ENCODE measurements at regions not wholly inside any gene's neighbourhood (a gene's known extent, or its start where the extent isn't known, plus 50 kb on each side); places are given as distances from the start of the nearest gene placed in this dataset.

- peaks cover 0 to 7% (median 1%) of the 10 kb centered on the region in 11 donors for H3K9me3 Mint-ChIP-seq
- H3K27ac Mint-ChIP-seq, result no peak overlapping the region
- Histone ChIP-seq H3K27ac (ENCODE audit: low read depth, low read length) (no peak overlapping the region), H3K36me3 (ENCODE audit: control insufficient read depth in 2 of 3, insufficient read depth in 3 of 3, low read length in 3 of 3) (no peaks in the 10 kb centered on the region), H3K9me3 (ENCODE audit: control insufficient read depth in 2 of 3, low read length in 3 of 3) (no peaks in the 10 kb centered on the region), H3K4me1 (ENCODE audit: control insufficient read depth in 2 of 2, insufficient read depth in 2 of 2, low read length in 2 of 2) (no peaks in the 10 kb centered on the region), H3K4me3 (ENCODE audit: low read length) (no peak overlapping the region), H3K27me3 (ENCODE audit: control insufficient read depth in 2 of 2, insufficient read depth in 2 of 2, low read length in 2 of 2) (no peaks in the 10 kb centered on the region)
- ATAC-seq (no peak), DNase-seq (no peak)
- ChIA-PET CTCF (no interaction called here), POLR2A (no interaction called here)
- H3K36me3 Mint-ChIP-seq, result no peaks in the 10 kb centered on the region
- intact Hi-C loops (cut with micrococcal nuclease), result loop anchor here in 1 of 2 donors (10.0 kb wide), 1 partner anchor 1029 kb away; no protein-coding TSS in a partner anchor
- H3K27me3 Mint-ChIP-seq, result peaks cover 0 to 10% (median 1%) of the 10 kb centered on the region in 5 donors
- no peak overlapping the region for H3K4me3 Mint-ChIP-seq
- H3K4me1 Mint-ChIP-seq, result no peaks in the 10 kb centered on the region
Observed at GRCh38 chr6:9405369-9405768, 970.0 kb upstream of the SLC35B3 start.

- ATAC-seq, result no peak
- Mint-ChIP-seq H3K27ac (no peak overlapping the region), H3K4me1 (no peaks in the 10 kb centered on the region), H3K9me3 (peaks cover 0 to 6% (median 1%) of the 10 kb centered on the region in 11 donors), H3K27me3 (peaks cover 0 to 15% (median 9%) of the 10 kb centered on the region in 5 donors), H3K36me3 (no peaks in the 10 kb centered on the region), H3K4me3 (no peak overlapping the region)
- no peaks in the 10 kb centered on the region for H3K4me1 ChIP-seq (ENCODE audit: control insufficient read depth in 2 of 2, insufficient read depth in 2 of 2, low read length in 2 of 2)
- H3K4me3 ChIP-seq (ENCODE audit: low read length), result no peak overlapping the region
- no peak for DNase-seq
- POLR2A ChIA-PET, result no interaction called here
- H3K36me3 ChIP-seq (ENCODE audit: control insufficient read depth in 2 of 3, insufficient read depth in 3 of 3, low read length in 3 of 3), result no peaks in the 10 kb centered on the region
- no peaks in the 10 kb centered on the region for H3K27me3 ChIP-seq (ENCODE audit: control insufficient read depth in 2 of 2, insufficient read depth in 2 of 2, low read length in 2 of 2)
- no peaks in the 10 kb centered on the region for H3K9me3 ChIP-seq (ENCODE audit: control insufficient read depth in 2 of 3, low read length in 3 of 3)
- H3K27ac ChIP-seq (ENCODE audit: low read depth, low read length), result no peak overlapping the region
- CTCF ChIA-PET, result no interaction called here
- intact Hi-C loops (cut with micrococcal nuclease), result loop anchor here in 1 of 2 donors (10.0 kb wide), 1 partner anchor 1030 kb away; no protein-coding TSS in a partner anchor
Observed at GRCh38 chr6:9404351-9405146, 969.2 kb upstream of the SLC35B3 start.

GRCh38 chr6:9403736-9404135, 968.4 kb upstream of the SLC35B3 start:
- Mint-ChIP-seq H3K36me3 (no peaks in the 10 kb centered on the region), H3K9me3 (peaks cover 0 to 6% (median 1%) of the 10 kb centered on the region in 11 donors), H3K27ac (no peak overlapping the region), H3K4me3 (no peak overlapping the region), H3K27me3 (peaks cover 0 to 15% (median 9%) of the 10 kb centered on the region in 5 donors), H3K4me1 (no peaks in the 10 kb centered on the region)
- ATAC-seq (no peak), DNase-seq (no peak)
- Histone ChIP-seq H3K9me3 (ENCODE audit: control insufficient read depth in 2 of 3, low read length in 3 of 3) (no peaks in the 10 kb centered on the region), H3K27ac (ENCODE audit: low read depth, low read length) (no peak overlapping the region), H3K27me3 (ENCODE audit: control insufficient read depth in 2 of 2, insufficient read depth in 2 of 2, low read length in 2 of 2) (no peaks in the 10 kb centered on the region), H3K4me1 (ENCODE audit: control insufficient read depth in 2 of 2, insufficient read depth in 2 of 2, low read length in 2 of 2) (no peaks in the 10 kb centered on the region), H3K4me3 (ENCODE audit: low read length) (no peak overlapping the region), H3K36me3 (ENCODE audit: control insufficient read depth in 2 of 3, insufficient read depth in 3 of 3, low read length in 3 of 3) (no peaks in the 10 kb centered on the region)
- intact Hi-C loops (cut with micrococcal nuclease), result loop anchor here in 1 of 2 donors (10.0 kb wide), 1 partner anchor 1031 kb away; no protein-coding TSS in a partner anchor
- CTCF ChIA-PET, result interaction anchor here (1.1 kb wide), 1 partner anchor 26 kb away, joined by 4 read pairs; no protein-coding TSS in a partner anchor
- POLR2A ChIA-PET, result no interaction called here

- no peaks in the 10 kb centered on the region for H3K27me3 ChIP-seq (ENCODE audit: control insufficient read depth in 2 of 2, insufficient read depth in 2 of 2, low read length in 2 of 2)
- POLR2A ChIA-PET, result no interaction called here
- peaks cover 0 to 6% (median 2%) of the 10 kb centered on the region in 11 donors for H3K9me3 Mint-ChIP-seq
- ATAC-seq (no peak), DNase-seq (no peak)
- H3K4me3 Mint-ChIP-seq, result no peak overlapping the region
- H3K36me3 Mint-ChIP-seq, result no peaks in the 10 kb centered on the region
- H3K27ac Mint-ChIP-seq, result no peak overlapping the region
- peaks cover 0 to 15% (median 9%) of the 10 kb centered on the region in 5 donors for H3K27me3 Mint-ChIP-seq
- CTCF ChIA-PET, result no interaction called here
- H3K4me3 ChIP-seq (ENCODE audit: low read length), result no peak overlapping the region
- no peaks in the 10 kb centered on the region for H3K36me3 ChIP-seq (ENCODE audit: control insufficient read depth in 2 of 3, insufficient read depth in 3 of 3, low read length in 3 of 3)
- no peaks in the 10 kb centered on the region for H3K4me1 Mint-ChIP-seq
- no peak overlapping the region for H3K27ac ChIP-seq (ENCODE audit: low read depth, low read length)
- H3K4me1 ChIP-seq (ENCODE audit: control insufficient read depth in 2 of 2, insufficient read depth in 2 of 2, low read length in 2 of 2), result no peaks in the 10 kb centered on the region
- intact Hi-C loops (cut with micrococcal nuclease), result loop anchor here in 1 of 2 donors (10.0 kb wide), 1 partner anchor 1033 kb away; no protein-coding TSS in a partner anchor
- H3K9me3 ChIP-seq (ENCODE audit: control insufficient read depth in 2 of 3, low read length in 3 of 3), result no peaks in the 10 kb centered on the region
Observed at GRCh38 chr6:9401960-9402359, 966.6 kb upstream of the SLC35B3 start.

GRCh38 chr6:9399916-9400315, 964.6 kb upstream of the SLC35B3 start:
- Mint-ChIP-seq H3K4me1 (no peaks in the 10 kb centered on the region), H3K9me3 (peaks cover 0 to 6% (median 3%) of the 10 kb centered on the region in 11 donors), H3K27me3 (peaks cover 0 to 15% (median 9%) of the 10 kb centered on the region in 5 donors), H3K36me3 (no peaks in the 10 kb centered on the region), H3K27ac (no peak overlapping the region), H3K4me3 (no peak overlapping the region)
- no peak overlapping the region for H3K27ac ChIP-seq (ENCODE audit: low read depth, low read length)
- no peaks in the 10 kb centered on the region for H3K27me3 ChIP-seq (ENCODE audit: control insufficient read depth in 2 of 2, insufficient read depth in 2 of 2, low read length in 2 of 2)
- H3K4me3 ChIP-seq (ENCODE audit: low read length), result no peak overlapping the region
- no peaks in the 10 kb centered on the region for H3K4me1 ChIP-seq (ENCODE audit: control insufficient read depth in 2 of 2, insufficient read depth in 2 of 2, low read length in 2 of 2)
- no peaks in the 10 kb centered on the region for H3K36me3 ChIP-seq (ENCODE audit: control insufficient read depth in 2 of 3, insufficient read depth in 3 of 3, low read length in 3 of 3)
- POLR2A ChIA-PET, result no interaction called here
- intact Hi-C loops (cut with micrococcal nuclease), result loop anchor here in 1 of 2 donors (10.0 kb wide), 1 partner anchor 1035 kb away; no protein-coding TSS in a partner anchor
- no peak for DNase-seq
- CTCF ChIA-PET, result no interaction called here
- no peaks in the 10 kb centered on the region for H3K9me3 ChIP-seq (ENCODE audit: control insufficient read depth in 2 of 3, low read length in 3 of 3)
- ATAC-seq, result no peak

- POLR2A ChIA-PET, result no interaction called here
- intact Hi-C loops (cut with micrococcal nuclease), result no loop called here
- no peak overlapping the region for H3K4me3 Mint-ChIP-seq
Observed at GRCh38 chr6:9398767-9399373, 963.5 kb upstream of the SLC35B3 start.

More at GRCh38 chr6:9398767-9399373, 963.5 kb upstream of the SLC35B3 start:
- Histone ChIP-seq H3K27ac (ENCODE audit: low read depth, low read length) (no peak overlapping the region), H3K27me3 (ENCODE audit: control insufficient read depth in 2 of 2, insufficient read depth in 2 of 2, low read length in 2 of 2) (no peaks in the 10 kb centered on the region), H3K9me3 (ENCODE audit: control insufficient read depth in 2 of 3, low read length in 3 of 3) (no peaks in the 10 kb centered on the region), H3K36me3 (ENCODE audit: control insufficient read depth in 2 of 3, insufficient read depth in 3 of 3, low read length in 3 of 3) (no peaks in the 10 kb centered on the region), H3K4me1 (ENCODE audit: control insufficient read depth in 2 of 2, insufficient read depth in 2 of 2, low read length in 2 of 2) (no peaks in the 10 kb centered on the region), H3K4me3 (ENCODE audit: low read length) (no peak overlapping the region)
- no peak overlapping the region for H3K27ac Mint-ChIP-seq
- ATAC-seq (no peak), DNase-seq (no peak)
- peaks cover 0 to 9% (median 5%) of the 10 kb centered on the region in 5 donors for H3K27me3 Mint-ChIP-seq
- H3K36me3 Mint-ChIP-seq, result no peaks in the 10 kb centered on the region
- CTCF ChIA-PET, result no interaction called here
- H3K9me3 Mint-ChIP-seq, result peaks cover 0 to 12% (median 2%) of the 10 kb centered on the region in 11 donors
- H3K4me1 Mint-ChIP-seq, result no peaks in the 10 kb centered on the region
